HK-2 (cell line): ENCODE measurements at regions not wholly inside any gene's neighbourhood (a gene's known extent, or its start where the extent isn't known, plus 50 kb on each side); places are given as distances from the start of the nearest gene placed in this dataset.
"Not testable (repeated sequence)": the region's sequence is repeated elsewhere in the genome, so short reads cannot be mapped to it uniquely, and the experiment has no call there.

Experiments
- DNase-seq: peaks from one replicate; pipeline ENCODE4 v3.0.0-alpha.2; 2018; ENCODE audit not compliant: unreplicated experiment

- no peak for DNase-seq
Observed at GRCh38 chr13:24563087-24563486, 50.5 kb upstream of the PARP4 start.

GRCh38 chr13:24563971-24564370 lies 51.4 kb upstream of the PARP4 start:
- not testable (repeated sequence) for DNase-seq

GRCh38 chr13:24564881-24565280 lies 52.3 kb upstream of the PARP4 start:
- no peak for DNase-seq

- DNase-seq, result not testable (repeated sequence)
Observed at GRCh38 chr13:24567593-24567992, 55.0 kb upstream of the PARP4 start.

GRCh38 chr13:24574847-24575246 lies 62.3 kb upstream of the PARP4 start:
- DNase-seq, result no peak

- DNase-seq, result not testable (repeated sequence)
Observed at GRCh38 chr13:24580315-24580714, 67.7 kb upstream of the PARP4 start.

GRCh38 chr13:24581578-24581977 lies 69.0 kb upstream of the PARP4 start:
- not testable (repeated sequence) for DNase-seq

GRCh38 chr13:24591697-24592096 lies 79.1 kb upstream of the PARP4 start:
- DNase-seq, result not testable (repeated sequence)

GRCh38 chr13:24597906-24598670 lies 82.1 kb upstream of the ATP12A start:
- DNase-seq, result not testable (repeated sequence)

- not testable (repeated sequence) for DNase-seq
Observed at GRCh38 chr13:24599019-24599791, 81.0 kb upstream of the ATP12A start.

GRCh38 chr13:24605923-24606372 lies 74.3 kb upstream of the ATP12A start:
- DNase-seq, result peak; percentile 4

GRCh38 chr13:24606486-24607170 lies 73.6 kb upstream of the ATP12A start:
- DNase-seq, result no peak

- DNase-seq, result no peak
Observed at GRCh38 chr13:24610956-24611355, 69.3 kb upstream of the ATP12A start.

GRCh38 chr13:24612726-24613125 lies 67.5 kb upstream of the ATP12A start:
- no peak for DNase-seq

GRCh38 chr13:24613128-24613527 lies 67.1 kb upstream of the ATP12A start:
- DNase-seq, result no peak

GRCh38 chr13:24613755-24614154 lies 66.5 kb upstream of the ATP12A start:
- DNase-seq, result no peak

GRCh38 chr13:24614306-24615080 lies 65.7 kb upstream of the ATP12A start:
- no peak for DNase-seq

GRCh38 chr13:24615114-24615513 lies 65.1 kb upstream of the ATP12A start:
- DNase-seq, result no peak

GRCh38 chr13:24615911-24616472 lies 64.2 kb upstream of the ATP12A start:
- no peak for DNase-seq

GRCh38 chr13:24616514-24616913 lies 63.7 kb upstream of the ATP12A start:
- DNase-seq, result no peak
